KMS-11 (cell line): ENCODE measurements at regions not wholly inside any gene's neighbourhood (a gene's known extent, or its start where the extent isn't known, plus 50 kb on each side); places are given as distances from the start of the nearest gene placed in this dataset.

ENCODE experiments used
- H2AFZ ChIP-seq: fragments of 200-600 bp; sonication (generic); 2 replicates; pipeline ENCODE4 v1.6.1; 2016; ENCODE audit warnings: antibody characterized with exemption, mixed run types, low read depth
- H3K27ac ChIP-seq: fragments of 200-600 bp; sonication (generic); 2 replicates; pipeline ENCODE4 v1.6.1; 2016; ENCODE audit warnings: mild to moderate bottlenecking, mixed run types
- H3K27me3 ChIP-seq: fragments of 200-600 bp; sonication (generic); 2 replicates; pipeline ENCODE4 v1.6.1; 2017; ENCODE audit warnings: mild to moderate bottlenecking, low read depth, mixed run types, moderate library complexity; ENCODE audit not compliant: insufficient read depth
- H3K36me3 ChIP-seq: fragments of 200-600 bp; sonication (generic); 2 replicates; pipeline ENCODE4 v1.6.1; 2017; ENCODE audit warnings: mild to moderate bottlenecking, mixed run types; ENCODE audit not compliant: insufficient read depth
- H3K4me1 ChIP-seq: fragments of 200-600 bp; sonication (generic); 2 replicates; pipeline ENCODE4 v1.6.1; 2016; ENCODE audit warnings: mild to moderate bottlenecking, low read depth, mixed run types; ENCODE audit not compliant: poor library complexity, severe bottlenecking
- H3K4me2 ChIP-seq: fragments of 200-600 bp; sonication (generic); 2 replicates; pipeline ENCODE4 v1.7.0; 2016; ENCODE audit warnings: mild to moderate bottlenecking, mixed run types
- H3K4me3 ChIP-seq: fragments of 200-600 bp; sonication (generic); IDR thresholded peaks from 2 replicates; pipeline ENCODE4 v1.6.1; 2017; ENCODE audit warnings: low read depth, low read length, mixed read lengths; ENCODE audit not compliant: insufficient read depth
- H3K79me2 ChIP-seq: fragments of 200-600 bp; sonication (generic); 2 replicates; pipeline ENCODE4 v1.6.1; 2016; ENCODE audit warnings: low read depth, mixed run types; ENCODE audit not compliant: insufficient read depth
- H3K9ac ChIP-seq: fragments of 200-600 bp; sonication (generic); 2 replicates; pipeline ENCODE4 v1.6.1; 2016; ENCODE audit warnings: mild to moderate bottlenecking, mixed run types
- H4K20me1 ChIP-seq: fragments of 200-600 bp; sonication (generic); 2 replicates; pipeline ENCODE4 v1.6.1; 2016; ENCODE audit warnings: mild to moderate bottlenecking, mixed run types; ENCODE audit not compliant: insufficient read depth
- CTCF ChIP-seq: fragments of 200-600 bp; sonication (generic); conservative IDR thresholded peaks from 2 replicates; pipeline ENCODE4 v1.6.1; 2017; ENCODE audit warnings: low read depth, mild to moderate bottlenecking, antibody characterized with exemption, low read length, moderate library complexity, mixed read lengths

GRCh38 chr22:49420651-49421050 lies 407.0 kb downstream of the BRD1 start:
- Histone ChIP-seq H3K4me3 (no peak overlapping the region), H4K20me1 (no peaks in the 10 kb centered on the region), H3K36me3 (no peaks in the 10 kb centered on the region), H3K27me3 (peaks cover 3% of the 10 kb centered on the region; the same call in 1 of the 2 replicates), H3K4me1 (no peaks in the 10 kb centered on the region), H3K9ac (no peak overlapping the region), H3K79me2 (no peaks in the 10 kb centered on the region), H3K4me2 (no peak overlapping the region), H3K27ac (no peak overlapping the region), H2AFZ (no peak overlapping the region)
- no peak for TF ChIP-seq CTCF

GRCh38 chr22:49419661-49420060 lies 408.0 kb downstream of the BRD1 start:
- no peaks in the 10 kb centered on the region for H4K20me1 ChIP-seq
- no peak overlapping the region for H3K4me2 ChIP-seq
- no peaks in the 10 kb centered on the region for H3K79me2 ChIP-seq
- no peak overlapping the region for H3K4me3 ChIP-seq
- H3K9ac ChIP-seq, result no peak overlapping the region
- H3K27me3 ChIP-seq, result peaks cover 3% of the 10 kb centered on the region; the same call in 1 of the 2 replicates
- H3K27ac ChIP-seq, result no peak overlapping the region
- H3K36me3 ChIP-seq, result no peaks in the 10 kb centered on the region
- H3K4me1 ChIP-seq, result no peaks in the 10 kb centered on the region
- H2AFZ ChIP-seq, result no peak overlapping the region
- TF ChIP-seq CTCF, result no peak

GRCh38 chr22:49418943-49419342 lies 408.7 kb downstream of the BRD1 start:
- no peak for TF ChIP-seq CTCF
- H3K36me3 ChIP-seq, result no peaks in the 10 kb centered on the region
- no peaks in the 10 kb centered on the region for H3K79me2 ChIP-seq
- H4K20me1 ChIP-seq, result no peaks in the 10 kb centered on the region
- peaks cover 3% of the 10 kb centered on the region; the same call in 1 of the 2 replicates for H3K27me3 ChIP-seq
- no peak overlapping the region for H2AFZ ChIP-seq
- H3K4me3 ChIP-seq, result no peak overlapping the region
- no peak overlapping the region for H3K4me2 ChIP-seq
- no peak overlapping the region for H3K9ac ChIP-seq
- no peak overlapping the region for H3K27ac ChIP-seq
- no peaks in the 10 kb centered on the region for H3K4me1 ChIP-seq

GRCh38 chr22:49418341-49418894 lies 409.3 kb downstream of the BRD1 start:
- H3K36me3 ChIP-seq, result no peaks in the 10 kb centered on the region
- no peak for TF ChIP-seq CTCF
- H3K27me3 ChIP-seq, result peaks cover 3% of the 10 kb centered on the region; the same call in 1 of the 2 replicates
- no peaks in the 10 kb centered on the region for H4K20me1 ChIP-seq
- H2AFZ ChIP-seq, result no peak overlapping the region
- H3K4me1 ChIP-seq, result no peaks in the 10 kb centered on the region
- no peaks in the 10 kb centered on the region for H3K79me2 ChIP-seq
- H3K9ac ChIP-seq, result no peak overlapping the region
- H3K4me3 ChIP-seq, result no peak overlapping the region
- H3K27ac ChIP-seq, result no peak overlapping the region
- H3K4me2 ChIP-seq, result no peak overlapping the region
